GM12872 (cell line): ENCODE measurements at regions not wholly inside any gene's neighbourhood (a gene's known extent, or its start where the extent isn't known, plus 50 kb on each side); places are given as distances from the start of the nearest gene placed in this dataset.

Experiments used
- TF ChIP-seq, protein P1 (sequence below): IDR thresholded peaks from 3 replicates; pipeline ENCODE4 v1.5.1; 2011; ENCODE audit warnings: low read depth, mild to moderate bottlenecking, low read length, moderate library complexity; ENCODE audit not compliant: insufficient read depth

DNA sequence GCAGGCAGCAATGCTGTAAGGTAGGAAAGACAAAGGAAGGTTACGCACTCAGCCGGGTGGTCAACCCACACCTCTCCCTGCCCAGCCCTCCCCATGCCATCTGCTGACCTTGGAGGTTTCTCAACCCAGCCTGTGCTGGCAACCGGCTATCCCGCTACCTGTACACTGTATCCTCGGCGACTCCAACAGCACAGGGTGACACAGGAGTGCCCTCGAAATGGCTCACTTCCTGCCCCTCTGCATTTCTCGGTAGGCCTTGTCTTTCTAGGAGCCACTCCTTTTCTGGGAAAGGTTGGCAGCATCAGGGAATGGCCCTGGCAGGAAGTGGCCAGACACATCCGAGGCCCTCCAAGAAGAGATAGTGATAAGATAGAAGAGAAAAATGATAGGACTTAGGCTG is 124.0 kb downstream of the PROX1 start:
- TF ChIP-seq, protein P1, sequence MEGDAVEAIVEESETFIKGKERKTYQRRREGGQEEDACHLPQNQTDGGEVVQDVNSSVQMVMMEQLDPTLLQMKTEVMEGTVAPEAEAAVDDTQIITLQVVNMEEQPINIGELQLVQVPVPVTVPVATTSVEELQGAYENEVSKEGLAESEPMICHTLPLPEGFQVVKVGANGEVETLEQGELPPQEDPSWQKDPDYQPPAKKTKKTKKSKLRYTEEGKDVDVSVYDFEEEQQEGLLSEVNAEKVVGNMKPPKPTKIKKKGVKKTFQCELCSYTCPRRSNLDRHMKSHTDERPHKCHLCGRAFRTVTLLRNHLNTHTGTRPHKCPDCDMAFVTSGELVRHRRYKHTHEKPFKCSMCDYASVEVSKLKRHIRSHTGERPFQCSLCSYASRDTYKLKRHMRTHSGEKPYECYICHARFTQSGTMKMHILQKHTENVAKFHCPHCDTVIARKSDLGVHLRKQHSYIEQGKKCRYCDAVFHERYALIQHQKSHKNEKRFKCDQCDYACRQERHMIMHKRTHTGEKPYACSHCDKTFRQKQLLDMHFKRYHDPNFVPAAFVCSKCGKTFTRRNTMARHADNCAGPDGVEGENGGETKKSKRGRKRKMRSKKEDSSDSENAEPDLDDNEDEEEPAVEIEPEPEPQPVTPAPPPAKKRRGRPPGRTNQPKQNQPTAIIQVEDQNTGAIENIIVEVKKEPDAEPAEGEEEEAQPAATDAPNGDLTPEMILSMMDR = no peak

DNA sequence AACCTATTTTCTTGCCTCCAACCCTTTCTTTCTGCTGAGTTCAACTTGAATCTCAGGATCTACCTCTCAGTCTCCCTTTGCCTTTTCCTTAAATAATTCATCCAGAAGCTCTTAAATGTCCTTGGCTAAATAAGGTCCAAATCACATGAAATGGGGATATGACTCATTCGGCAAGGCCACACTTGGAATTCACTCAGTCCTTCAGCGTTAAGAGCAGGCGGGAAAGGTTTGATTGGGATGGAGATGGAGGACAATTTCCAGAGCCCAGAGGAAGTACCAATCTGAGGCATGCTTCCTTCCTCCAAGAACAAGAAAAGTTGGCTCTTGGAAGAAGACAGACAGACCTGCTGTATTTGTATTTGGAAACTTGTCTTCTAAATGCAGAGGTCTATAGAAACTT is 128.5 kb downstream of the PROX1 start:
- TF ChIP-seq, protein P1 = no peak

DNA sequence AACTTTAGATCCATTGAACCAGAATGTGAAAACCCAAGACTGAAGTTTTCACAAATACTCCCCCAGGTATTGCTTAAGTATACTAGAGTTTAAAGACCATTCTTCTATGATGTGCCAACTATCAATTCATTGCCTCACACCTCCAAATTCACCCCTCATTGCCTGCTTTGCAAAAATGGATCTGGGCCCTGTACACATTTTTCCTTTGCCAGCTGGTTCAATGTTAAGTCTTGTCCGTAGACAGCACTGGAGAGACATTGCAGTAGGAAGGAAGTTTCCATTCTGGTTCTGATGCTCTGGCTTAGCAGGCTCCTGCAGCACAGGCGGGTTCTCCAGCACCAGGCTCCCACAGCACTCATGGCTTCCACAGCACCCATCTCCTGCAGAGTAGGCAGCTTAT is 130.0 kb downstream of the PROX1 start:
- TF ChIP-seq, protein P1 = no peak

DNA sequence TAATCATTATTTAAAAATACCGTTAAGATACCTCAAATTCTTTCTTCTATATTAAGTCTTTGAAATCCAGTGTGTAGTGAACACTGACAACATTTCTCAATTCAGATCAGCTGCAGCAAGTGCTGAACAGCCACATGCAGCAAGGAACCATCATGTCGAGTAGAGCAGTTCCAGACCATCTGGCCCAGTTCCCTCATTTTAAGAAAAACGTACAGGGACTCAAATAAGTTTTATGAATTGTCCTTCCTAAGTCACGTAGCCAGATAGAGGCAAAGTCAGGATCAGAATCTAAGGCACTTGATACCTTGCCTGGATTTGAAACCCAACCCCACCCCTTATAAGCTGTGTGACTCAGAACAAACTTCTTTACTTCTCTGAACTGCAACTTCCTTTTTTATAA is 132.4 kb downstream of the PROX1 start:
- TF ChIP-seq, protein P1 = no peak

DNA sequence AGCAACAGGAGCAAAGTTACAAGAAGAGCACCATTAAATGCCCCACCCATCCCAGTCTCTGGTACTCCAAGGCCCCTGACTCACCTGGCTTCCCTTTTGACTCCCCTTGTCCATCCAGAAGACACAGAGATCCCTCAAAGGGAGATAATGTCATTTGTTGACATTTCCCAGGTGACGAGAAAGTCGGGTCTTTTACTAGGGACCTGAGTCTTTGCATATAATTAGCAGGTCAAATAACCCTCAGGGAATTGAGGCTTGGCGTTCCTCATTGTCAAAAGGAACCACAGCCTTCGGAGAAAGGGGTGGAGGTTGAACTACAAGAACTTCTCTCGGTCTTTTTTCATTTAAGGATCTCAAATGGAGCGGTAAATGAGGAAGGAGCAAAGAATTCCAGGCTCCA is 133.2 kb downstream of the PROX1 start:
- TF ChIP-seq, protein P1 = no peak

DNA sequence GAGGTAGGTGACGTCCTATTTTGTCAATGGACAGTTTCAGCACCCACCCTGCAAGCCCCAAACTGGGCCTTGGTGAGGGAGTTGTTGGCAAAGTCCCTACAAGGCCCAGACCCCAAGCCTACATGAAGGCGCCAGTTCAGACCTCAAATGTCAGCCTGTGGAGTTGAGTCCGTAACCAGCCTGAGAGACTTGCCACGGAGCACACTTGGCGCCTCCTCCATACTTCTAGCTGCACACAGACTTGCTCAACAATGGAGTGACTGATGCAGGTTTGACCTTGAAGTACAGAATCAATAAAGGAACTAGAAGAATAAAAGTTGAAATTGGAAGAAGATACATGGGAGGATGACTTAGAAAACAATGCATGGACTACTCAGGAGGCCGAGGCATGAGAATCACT is 134.3 kb downstream of the PROX1 start:
- TF ChIP-seq, protein P1 = no peak

DNA sequence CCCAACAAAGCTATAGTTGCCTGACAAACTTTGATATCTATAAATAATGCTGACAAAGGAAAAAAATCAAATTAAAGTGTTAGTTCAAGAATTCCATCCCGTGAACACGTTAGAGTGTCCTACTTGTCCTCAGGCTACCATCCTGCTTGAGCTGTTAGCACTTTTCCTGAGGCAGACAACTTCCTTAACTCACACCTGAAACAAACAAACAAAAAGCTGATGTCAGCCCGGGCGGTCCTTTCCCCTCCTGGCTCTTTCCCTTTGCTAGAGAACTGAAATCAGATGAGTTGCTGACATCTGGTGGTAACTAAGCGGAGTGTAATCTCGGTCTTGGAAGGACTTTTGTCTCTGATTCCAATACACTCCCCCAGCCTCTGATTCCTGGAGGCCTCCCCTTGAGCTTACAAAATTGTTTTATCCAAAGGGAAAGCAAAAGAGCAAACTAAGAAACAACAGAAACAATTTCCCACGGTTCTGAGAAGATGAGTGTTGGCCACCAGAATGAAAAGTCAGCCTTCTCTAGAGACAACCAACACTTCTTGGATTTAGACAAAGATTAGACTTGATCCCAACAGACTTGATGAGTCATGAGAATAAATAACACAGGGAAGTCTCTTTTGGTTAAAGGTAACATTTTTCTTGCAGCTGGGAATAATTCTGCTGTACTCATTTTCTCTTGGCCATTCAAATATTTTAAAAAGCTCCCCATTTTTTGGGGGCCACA is 135.4 kb downstream of the PROX1 start:
- TF ChIP-seq, protein P1 = peak; percentile 45; the same call in 2 of the 3 replicates
